ENCODE measurements at regions not wholly inside any gene's neighbourhood (a gene's known extent, or its start where the extent isn't known, plus 50 kb on each side); places are given as distances from the start of the nearest gene placed in this dataset.

- Histone ChIP-seq H3K4me1 (no peaks in the 10 kb centered on the region), H3K27ac (no peak overlapping the region), H3K36me3 (no peaks in the 10 kb centered on the region), H3K4me3 (no peak overlapping the region), H3K27me3 (no peaks in the 10 kb centered on the region), H3K9me3 (no peaks in the 10 kb centered on the region)
- no peak for DNase-seq (ENCODE audit: low spot score)
- TF ChIP-seq CTCF (IDR thresholded peaks at IDR 0.05) = no peak
Observed at GRCh38 chr6:121896363-121896762, 460.9 kb downstream of the GJA1 start.

- H3K4me1 ChIP-seq = no peaks in the 10 kb centered on the region
- H3K4me3 ChIP-seq = no peak overlapping the region
- H3K27me3 ChIP-seq = no peaks in the 10 kb centered on the region
- H3K9me3 ChIP-seq = no peaks in the 10 kb centered on the region
- H3K27ac ChIP-seq = no peak overlapping the region
- H3K36me3 ChIP-seq = no peaks in the 10 kb centered on the region
- no peak for DNase-seq (ENCODE audit: low spot score)
- TF ChIP-seq CTCF (IDR thresholded peaks at IDR 0.05) = no peak
Observed at GRCh38 chr6:121896771-121897170, 461.3 kb downstream of the GJA1 start.

- TF ChIP-seq CTCF (IDR thresholded peaks at IDR 0.05) = no peak
- no peak overlapping the region for H3K27ac ChIP-seq
- DNase-seq (ENCODE audit: low spot score) = no peak
- no peaks in the 10 kb centered on the region for H3K36me3 ChIP-seq
- H3K27me3 ChIP-seq = no peaks in the 10 kb centered on the region
- H3K4me1 ChIP-seq = no peaks in the 10 kb centered on the region
- H3K4me3 ChIP-seq = no peak overlapping the region
- no peaks in the 10 kb centered on the region for H3K9me3 ChIP-seq
Observed at GRCh38 chr6:121897337-121897760, 461.9 kb downstream of the GJA1 start.

GRCh38 chr6:121901432-121901831 lies 466.0 kb downstream of the GJA1 start:
- DNase-seq (ENCODE audit: low spot score) = no peak
- TF ChIP-seq CTCF (IDR thresholded peaks at IDR 0.05) = no peak
- Histone ChIP-seq H3K27ac (no peak overlapping the region), H3K27me3 (no peaks in the 10 kb centered on the region), H3K9me3 (no peaks in the 10 kb centered on the region), H3K36me3 (no peaks in the 10 kb centered on the region), H3K4me1 (no peaks in the 10 kb centered on the region), H3K4me3 (no peak overlapping the region)

GRCh38 chr6:121904559-121904958 lies 469.1 kb downstream of the GJA1 start:
- Histone ChIP-seq H3K4me3 (no peak overlapping the region), H3K27ac (no peak overlapping the region), H3K9me3 (peaks cover 0 to 25% of the 10 kb centered on the region in 2 donors), H3K27me3 (no peaks in the 10 kb centered on the region), H3K36me3 (no peaks in the 10 kb centered on the region), H3K4me1 (no peaks in the 10 kb centered on the region)
- no peak for DNase-seq (ENCODE audit: low spot score)
- TF ChIP-seq CTCF (IDR thresholded peaks at IDR 0.05) = no peak

- Histone ChIP-seq H3K4me3 (no peak overlapping the region), H3K36me3 (no peaks in the 10 kb centered on the region), H3K9me3 (peaks cover 0 to 37% of the 10 kb centered on the region in 2 donors), H3K4me1 (no peaks in the 10 kb centered on the region), H3K27ac (no peak overlapping the region), H3K27me3 (no peaks in the 10 kb centered on the region)
- no peak for DNase-seq (ENCODE audit: low spot score)
- no peak for TF ChIP-seq CTCF (IDR thresholded peaks at IDR 0.05)
Observed at GRCh38 chr6:121912905-121913304, 477.5 kb downstream of the GJA1 start.
